ACHN (cell line): ENCODE measurements at regions not wholly inside any gene's neighbourhood (a gene's known extent, or its start where the extent isn't known, plus 50 kb on each side); places are given as distances from the start of the nearest gene placed in this dataset.
A peak's percentile ranks its signal among the peaks of the same experiment; 100 is the strongest.
"Not testable (repeated sequence)": the region's sequence is repeated elsewhere in the genome, so short reads cannot be mapped to it uniquely, and the experiment has no call there.

Experiments
- DNase-seq: peaks from one replicate; pipeline ENCODE4 v3.0.0-alpha.2; 2015
- in situ Hi-C: cut with HindIII; loops from 2 replicates; pipeline ENCODE4 v1.10.0; 2017; ENCODE audit warnings: low sequenced_read_pairs, low pct_ligation_motif_present, low pct_unique_long_range_greater_than_20kb

GRCh38 chr3:11739706-11740105 lies 96.0 kb upstream of the VGLL4 start:
- DNase-seq, result no peak
- in situ Hi-C loops, result no loop called here

DNA sequence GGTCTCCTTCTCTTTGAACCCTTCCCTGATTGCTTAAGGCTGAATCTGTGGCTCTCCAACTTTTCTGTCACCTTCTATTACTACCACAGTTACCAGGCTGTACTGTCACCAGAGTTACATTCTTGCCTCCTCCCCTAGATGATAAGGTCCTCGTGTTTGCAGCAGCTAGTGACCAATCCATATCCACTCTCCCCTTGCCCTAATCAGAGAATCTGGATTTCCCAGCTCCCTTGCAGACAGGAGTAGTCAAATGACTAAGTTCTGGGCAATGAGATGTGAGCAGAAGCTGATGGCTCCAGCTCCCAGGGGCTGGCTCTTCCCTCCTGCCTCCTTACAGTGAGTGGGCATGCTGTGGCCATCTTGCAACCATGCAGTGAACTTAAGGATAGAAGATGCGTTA lies 95.4 kb upstream of the VGLL4 start:
- no peak for DNase-seq
- in situ Hi-C loops, result no loop called here

DNA sequence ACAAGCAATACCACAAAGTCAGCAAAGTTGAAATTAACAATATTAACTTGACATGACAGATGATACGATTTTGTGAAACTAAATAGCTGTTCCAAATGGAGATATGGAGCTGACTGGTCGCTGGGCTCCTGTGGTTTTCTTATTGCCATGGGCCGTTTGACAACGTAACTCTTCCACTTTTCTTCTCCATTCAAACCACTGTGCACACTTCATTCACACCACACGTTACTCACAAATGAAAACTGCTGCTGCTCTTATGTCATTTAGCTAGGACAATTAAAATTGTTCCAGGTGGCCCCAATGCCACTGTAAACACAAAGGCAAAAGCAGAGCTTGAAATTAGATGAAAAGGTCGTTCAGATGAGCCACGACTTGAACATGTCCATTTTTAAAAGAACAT lies 94.0 kb upstream of the VGLL4 start:
- DNase-seq, result no peak
- in situ Hi-C loops, result no loop called here

DNA sequence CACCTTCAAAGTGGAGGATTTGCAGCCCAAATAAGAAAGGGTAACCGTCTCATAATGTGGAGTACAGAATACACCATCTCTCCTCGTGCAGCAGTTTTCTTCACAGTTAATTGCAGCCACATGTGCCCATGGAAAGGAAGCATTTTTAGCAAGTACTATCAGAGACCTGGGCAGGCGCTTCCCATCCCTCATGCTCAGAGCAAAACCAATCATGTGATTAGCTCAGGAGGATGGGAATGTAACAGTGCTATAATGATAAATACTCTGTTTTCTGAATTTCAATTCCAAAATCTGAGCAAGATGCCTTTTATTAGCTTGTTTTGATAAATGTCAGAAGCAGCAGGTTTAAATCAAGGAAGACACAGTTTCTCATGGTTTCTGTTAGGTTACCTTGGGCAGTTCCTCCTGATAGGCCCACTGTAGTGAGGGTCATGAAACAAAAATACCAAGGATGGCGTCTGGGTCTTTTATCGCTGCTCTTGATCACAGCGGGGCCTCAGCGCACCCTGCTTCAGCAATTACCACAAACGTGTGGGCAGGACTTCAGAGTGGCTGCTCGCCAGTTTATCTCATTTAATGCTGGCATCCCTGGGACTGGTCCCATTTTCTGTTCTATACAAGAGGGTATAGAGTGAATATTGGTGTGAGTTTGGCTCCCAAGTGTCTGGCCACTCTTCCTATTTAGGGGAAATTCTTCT lies 92.6 kb upstream of the VGLL4 start:
- in situ Hi-C loops, result no loop called here
- no peak for DNase-seq

DNA sequence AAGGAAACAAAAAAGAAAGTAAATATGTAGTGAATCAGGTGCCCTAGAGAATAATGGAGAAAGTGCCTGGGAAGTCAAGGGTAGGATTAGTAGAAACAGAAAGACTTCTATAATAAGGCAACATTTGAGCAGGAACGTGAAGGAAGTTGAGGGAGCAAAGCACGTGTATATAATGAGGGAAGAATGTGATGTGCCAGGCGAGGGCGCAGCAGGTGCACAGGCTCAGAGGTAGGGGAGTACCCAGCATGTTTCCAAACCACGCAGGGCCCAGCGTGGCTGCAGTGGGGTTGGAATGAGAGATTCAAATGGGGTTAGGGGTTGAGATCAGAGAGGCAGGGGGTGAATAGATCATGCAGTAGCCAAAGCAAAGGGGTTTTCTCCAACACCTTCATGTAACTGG lies 91.9 kb upstream of the VGLL4 start:
- DNase-seq, result no peak
- in situ Hi-C loops, result no loop called here

- in situ Hi-C loops, DNase-seq: not testable (repeated sequence)
These were observed 91.4 kb upstream of the VGLL4 start for GRCh38 chr3:11735111-11735510.

GRCh38 chr3:11733914-11734313 lies 90.2 kb upstream of the VGLL4 start:
- in situ Hi-C loops, result no loop called here
- no peak for DNase-seq

DNA sequence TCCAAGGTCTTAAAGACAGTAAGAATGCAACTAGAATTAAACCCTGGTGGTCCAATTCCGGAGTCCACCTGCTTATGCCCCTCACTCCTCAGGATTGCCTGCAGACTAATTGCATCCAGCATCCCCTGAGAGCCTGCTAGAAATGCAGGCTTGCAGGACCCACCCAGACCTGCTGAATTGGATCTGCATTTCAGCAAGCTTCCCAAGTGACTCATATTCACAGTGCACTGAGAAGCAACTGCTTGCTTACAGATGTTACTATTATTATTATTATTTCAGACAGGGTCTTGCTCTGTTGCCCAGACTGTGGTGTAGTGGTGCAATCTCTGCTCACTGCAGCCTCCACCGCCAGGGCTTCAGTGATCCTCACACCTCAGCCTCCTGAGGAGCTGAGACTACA lies 83.5 kb upstream of the VGLL4 start:
- in situ Hi-C loops, result no loop called here
- DNase-seq, result no peak

- no peak for DNase-seq
- in situ Hi-C loops, result no loop called here
These were observed 82.4 kb upstream of the VGLL4 start for GRCh38 chr3:11726146-11726545.

DNA sequence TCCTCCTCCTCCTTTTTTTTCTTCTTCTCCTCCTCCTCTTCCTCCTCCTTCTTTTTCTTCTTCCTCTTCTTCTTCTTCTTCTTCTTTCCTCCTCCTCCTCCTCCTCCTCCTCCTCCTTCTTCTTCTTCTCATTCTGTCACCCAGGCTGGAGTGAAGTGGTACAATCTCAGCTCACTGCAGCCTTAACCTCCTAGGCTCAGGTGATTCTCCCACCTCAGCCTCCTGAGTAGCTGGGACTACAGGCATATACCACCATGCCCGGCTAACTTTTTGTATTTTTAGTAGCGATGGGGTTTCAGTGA lies 81.6 kb upstream of the VGLL4 start:
- in situ Hi-C loops, result not testable (repeated sequence)

GRCh38 chr3:11724615-11725339 lies 81.1 kb upstream of the VGLL4 start:
- DNase-seq, result no peak
- in situ Hi-C loops, result no loop called here

More for the DNA sequence above, 81.6 kb upstream of the VGLL4 start:
- DNase-seq, result not testable (repeated sequence)

DNA sequence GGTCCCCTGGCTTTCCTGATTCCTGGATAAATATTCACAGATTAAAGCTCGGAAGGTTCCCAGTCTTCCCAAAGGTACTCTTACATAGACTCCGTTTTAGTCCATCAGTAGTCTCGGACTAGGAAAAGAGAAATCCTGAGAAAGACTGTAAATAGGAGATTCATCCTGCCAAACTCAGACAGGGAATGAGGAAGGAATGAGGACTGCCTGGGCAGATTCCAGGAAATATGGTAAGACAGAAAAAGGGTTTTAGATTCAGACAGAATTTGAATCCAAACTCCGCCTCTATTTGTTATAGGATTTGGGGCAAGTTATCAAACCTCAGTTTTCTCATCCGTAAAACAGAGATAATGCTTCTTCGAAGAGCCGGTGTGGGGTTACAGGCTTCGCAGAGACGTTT lies 77.8 kb upstream of the VGLL4 start:
- no peak for DNase-seq
- in situ Hi-C loops, result no loop called here

DNA sequence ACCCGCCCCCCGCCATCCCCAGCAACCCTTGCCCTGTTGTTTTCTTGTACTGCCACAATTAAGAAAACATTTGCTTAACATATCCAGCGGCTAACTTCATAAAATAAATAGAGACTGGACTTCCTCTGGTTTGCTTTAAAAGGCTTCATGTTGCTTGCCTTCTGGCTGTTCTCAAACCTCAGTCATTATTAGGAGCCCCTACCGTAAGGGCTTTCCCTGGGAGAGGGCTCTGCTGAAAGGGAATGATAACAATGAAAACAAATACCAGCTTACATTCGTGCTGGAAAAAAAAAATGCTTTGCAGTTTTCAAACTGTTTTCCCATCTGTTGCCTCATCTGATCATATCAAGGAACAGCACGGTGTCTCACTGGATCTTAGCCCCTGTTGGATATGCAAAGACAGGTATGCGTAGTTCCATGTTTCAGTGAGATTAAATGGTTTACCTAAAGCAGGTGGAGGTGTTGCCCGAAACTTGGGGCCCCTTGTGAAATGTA lies 77.2 kb upstream of the VGLL4 start:
- in situ Hi-C loops, result no loop called here
- no peak for DNase-seq

DNA sequence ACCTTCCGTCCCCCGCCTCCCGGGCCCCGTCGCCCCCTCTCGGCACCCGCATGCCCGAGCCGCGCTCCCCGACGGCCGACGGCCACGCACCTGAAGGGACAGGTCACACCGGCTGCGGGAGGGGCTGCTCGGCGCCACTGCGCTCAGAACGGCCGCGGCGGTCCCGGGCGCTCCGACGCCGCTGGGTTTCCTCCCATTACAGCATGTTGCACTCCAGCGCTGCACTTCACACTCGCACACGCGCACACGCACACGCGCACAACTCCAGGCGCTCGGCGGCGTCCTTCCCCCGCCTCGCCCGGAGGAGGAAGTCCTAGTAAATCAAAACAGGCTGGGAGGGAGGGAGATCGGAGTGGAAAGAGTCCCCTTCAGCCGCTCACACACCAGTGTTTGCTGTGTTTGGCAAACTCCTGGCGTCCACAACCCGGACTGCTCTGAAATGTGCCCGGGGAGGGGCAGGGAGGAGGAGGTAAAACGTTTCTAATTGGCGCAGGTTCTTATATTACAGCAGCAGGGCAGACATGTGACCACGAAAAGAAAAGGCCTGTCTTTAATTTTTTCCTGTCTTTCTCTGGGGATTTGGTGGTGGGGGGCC lies 76.7 kb upstream of the VGLL4 start:
- peak; percentile 79 for DNase-seq
- in situ Hi-C loops, result no loop called here

- in situ Hi-C loops, result no loop called here
These were observed 75.9 kb upstream of the VGLL4 start for GRCh38 chr3:11719406-11720303.

DNA sequence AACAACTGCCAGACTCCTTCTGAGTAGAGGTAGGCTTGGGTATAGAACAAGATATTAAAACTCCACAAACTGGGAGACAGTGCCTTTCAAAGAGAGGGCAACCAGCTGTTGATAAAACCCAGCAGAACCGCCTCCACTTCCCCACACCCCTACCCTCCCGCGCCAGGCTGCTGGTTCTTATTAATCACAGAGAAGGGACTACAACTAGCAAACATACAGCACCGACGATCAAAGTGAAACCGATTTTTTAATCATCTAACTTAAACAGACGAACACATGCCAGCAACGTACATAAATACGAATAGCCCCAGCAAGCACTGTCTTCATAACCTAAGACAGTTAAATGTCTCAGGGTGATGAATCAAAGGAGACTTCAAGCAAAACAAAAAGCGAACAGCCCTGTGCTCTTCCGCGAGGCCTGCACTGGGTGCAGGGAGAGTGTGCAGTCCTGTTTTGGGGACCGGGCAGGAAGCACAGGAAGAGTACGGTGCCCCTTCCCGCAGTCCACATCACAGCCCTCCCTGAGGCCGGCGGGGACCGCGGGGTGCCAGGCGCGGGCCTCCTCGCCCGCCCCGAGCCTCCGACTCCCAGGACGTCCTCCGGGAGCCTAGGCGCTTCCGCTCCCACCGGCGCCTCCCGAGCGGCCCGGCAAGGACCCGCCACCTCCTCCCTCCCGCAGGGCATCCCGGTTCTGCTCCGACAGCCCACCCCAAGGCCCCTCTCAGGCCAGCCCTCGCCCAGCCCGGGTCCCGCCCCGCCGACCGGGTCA lies 75.1 kb upstream of the VGLL4 start:
- in situ Hi-C loops, result no loop called here
- peak; percentile 61 for DNase-seq

More at GRCh38 chr3:11719406-11720303, 75.9 kb upstream of the VGLL4 start:
- DNase-seq, result peak; percentile 77

DNA sequence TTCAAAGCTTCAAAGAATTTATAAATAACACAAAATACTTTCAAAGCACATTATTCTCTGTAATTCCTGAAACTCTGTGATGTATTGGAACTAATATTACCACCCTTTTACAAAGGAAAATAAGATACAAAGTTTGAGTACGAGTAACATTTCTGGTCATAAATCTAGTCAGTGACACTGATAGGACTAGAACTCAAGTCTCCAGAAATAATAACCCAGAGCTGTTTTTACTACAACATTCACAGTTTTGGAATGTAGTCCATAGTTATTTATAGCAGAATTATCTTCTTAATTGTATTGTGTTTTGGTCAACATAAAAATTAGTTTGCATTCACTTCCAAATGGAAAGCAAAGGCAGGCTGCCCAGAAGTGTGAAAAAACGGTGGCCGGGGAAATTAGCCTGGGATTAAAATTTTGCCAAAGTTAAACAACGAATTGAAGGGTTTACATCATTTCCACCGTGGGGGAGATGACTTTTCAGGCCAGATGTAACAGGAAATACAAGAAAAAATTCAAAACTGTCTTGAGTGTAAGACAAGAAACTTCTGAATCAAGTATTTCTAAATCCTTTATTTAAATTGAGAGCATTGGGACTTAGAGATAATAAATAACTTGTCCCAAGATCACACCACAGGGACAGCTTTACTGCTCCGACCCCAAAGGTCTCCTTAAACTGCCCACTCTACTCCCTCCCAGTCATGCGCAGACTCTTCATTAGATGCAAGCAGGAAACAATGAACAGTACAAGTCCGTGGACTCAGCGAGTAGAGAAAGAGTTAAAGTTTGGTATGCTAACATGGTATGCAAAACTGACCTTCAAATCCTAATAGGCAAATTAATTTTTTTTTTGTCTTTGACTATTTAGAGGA lies 74.3 kb upstream of the VGLL4 start:
- peak; percentile 53 for DNase-seq
- in situ Hi-C loops, result no loop called here
